ENCODE measurements at regions not wholly inside any gene's neighbourhood (a gene's known extent, or its start where the extent isn't known, plus 50 kb on each side); places are given as distances from the start of the nearest gene placed in this dataset.

- TF ChIP-seq CTCF (IDR thresholded peaks at IDR 0.05) (no peak), POLR2A (IDR thresholded peaks at IDR 0.05) (no peak)
Measured at GRCh38 chr5:158607088-158607487, 492.6 kb downstream of the EBF1 start.
